VCaP (cell line): ENCODE measurements at regions not wholly inside any gene's neighbourhood (a gene's known extent, or its start where the extent isn't known, plus 50 kb on each side); places are given as distances from the start of the nearest gene placed in this dataset.

ENCODE experiments used
- H3K27ac ChIP-seq: fragments of 450-650 bp; 2 replicates; pipeline ENCODE4 v1.5.1; 2017
- CTCF ChIP-seq: fragments of 450-650 bp; conservative IDR thresholded peaks from 2 replicates; pipeline ENCODE4 v1.5.1; 2017; ENCODE audit warnings: mild to moderate bottlenecking, moderate library complexity

- H3K27ac ChIP-seq = no peak overlapping the region
- no peak for TF ChIP-seq CTCF
Measured at GRCh38 chr12:116411977-116412376, 134.5 kb upstream of the MED13L start.

- no peak overlapping the region for H3K27ac ChIP-seq
- TF ChIP-seq CTCF = no peak
Measured at GRCh38 chr12:116414891-116415290, 137.4 kb upstream of the MED13L start.

GRCh38 chr12:116415408-116416108, 138.1 kb upstream of the MED13L start:
- H3K27ac ChIP-seq = no peak overlapping the region
- no peak for TF ChIP-seq CTCF

- no peak overlapping the region for H3K27ac ChIP-seq
- no peak for TF ChIP-seq CTCF
Measured at GRCh38 chr12:116416166-116416565, 138.7 kb upstream of the MED13L start.

GRCh38 chr12:116418551-116418950, 140.6 kb upstream of the MAP1LC3B2 start:
- no peak overlapping the region for H3K27ac ChIP-seq
- TF ChIP-seq CTCF = no peak

- no peak for TF ChIP-seq CTCF
- H3K27ac ChIP-seq = no peak overlapping the region
Measured at GRCh38 chr12:116420227-116420880, 138.8 kb upstream of the MAP1LC3B2 start.

- TF ChIP-seq CTCF = no peak
- H3K27ac ChIP-seq = no peak overlapping the region
Measured at GRCh38 chr12:116421785-116422538, 137.2 kb upstream of the MAP1LC3B2 start.
